ENCODE measurements at regions not wholly inside any gene's neighbourhood (a gene's known extent, or its start where the extent isn't known, plus 50 kb on each side); places are given as distances from the start of the nearest gene placed in this dataset.
A peak's percentile ranks its signal among the peaks of the same experiment; 100 is the strongest.
"Not testable (repeated sequence)": the region's sequence is repeated elsewhere in the genome, so short reads cannot be mapped to it uniquely, and the experiment has no call there.

- H3K27ac ChIP-seq = no peak overlapping the region
- TF ChIP-seq, protein P1, sequence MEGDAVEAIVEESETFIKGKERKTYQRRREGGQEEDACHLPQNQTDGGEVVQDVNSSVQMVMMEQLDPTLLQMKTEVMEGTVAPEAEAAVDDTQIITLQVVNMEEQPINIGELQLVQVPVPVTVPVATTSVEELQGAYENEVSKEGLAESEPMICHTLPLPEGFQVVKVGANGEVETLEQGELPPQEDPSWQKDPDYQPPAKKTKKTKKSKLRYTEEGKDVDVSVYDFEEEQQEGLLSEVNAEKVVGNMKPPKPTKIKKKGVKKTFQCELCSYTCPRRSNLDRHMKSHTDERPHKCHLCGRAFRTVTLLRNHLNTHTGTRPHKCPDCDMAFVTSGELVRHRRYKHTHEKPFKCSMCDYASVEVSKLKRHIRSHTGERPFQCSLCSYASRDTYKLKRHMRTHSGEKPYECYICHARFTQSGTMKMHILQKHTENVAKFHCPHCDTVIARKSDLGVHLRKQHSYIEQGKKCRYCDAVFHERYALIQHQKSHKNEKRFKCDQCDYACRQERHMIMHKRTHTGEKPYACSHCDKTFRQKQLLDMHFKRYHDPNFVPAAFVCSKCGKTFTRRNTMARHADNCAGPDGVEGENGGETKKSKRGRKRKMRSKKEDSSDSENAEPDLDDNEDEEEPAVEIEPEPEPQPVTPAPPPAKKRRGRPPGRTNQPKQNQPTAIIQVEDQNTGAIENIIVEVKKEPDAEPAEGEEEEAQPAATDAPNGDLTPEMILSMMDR (IDR thresholded peaks at IDR 0.05) = no peak
- peak overlapping the region; percentile 50 to 52 for H3K4me3 ChIP-seq
- H3K9me3 ChIP-seq = no peaks in the 10 kb centered on the region
- no peaks in the 10 kb centered on the region for H3K27me3 ChIP-seq
- H3K4me1 ChIP-seq = peaks cover 0 to 2% of the 10 kb centered on the region in 2 donors
- intact Hi-C loops (cut with DNase I) = no loop called here
- DNase-seq (ENCODE audit: low spot score in 2 of 2) = no peak
- H3K36me3 ChIP-seq = no peaks in the 10 kb centered on the region
These were observed 50.6 kb upstream of the RNF182 start for GRCh38 chr6:13874191-13874549.

- Histone ChIP-seq H3K4me3 (peak overlapping the region; percentile 50 to 52), H3K27me3 (no peaks in the 10 kb centered on the region), H3K4me1 (peaks cover 0 to 2% of the 10 kb centered on the region in 2 donors), H3K27ac (no peak overlapping the region), H3K9me3 (no peaks in the 10 kb centered on the region), H3K36me3 (no peaks in the 10 kb centered on the region)
- TF ChIP-seq, protein P1 (IDR thresholded peaks at IDR 0.05) = peak; percentile 39 to 62 (median 47)
- intact Hi-C loops (cut with DNase I) = no loop called here
- DNase-seq (ENCODE audit: low spot score in 2 of 2) = peak in 1 of 2 donors; percentile 67
These were observed 51.2 kb upstream of the RNF182 start for GRCh38 chr6:13873288-13874190.

DNA sequence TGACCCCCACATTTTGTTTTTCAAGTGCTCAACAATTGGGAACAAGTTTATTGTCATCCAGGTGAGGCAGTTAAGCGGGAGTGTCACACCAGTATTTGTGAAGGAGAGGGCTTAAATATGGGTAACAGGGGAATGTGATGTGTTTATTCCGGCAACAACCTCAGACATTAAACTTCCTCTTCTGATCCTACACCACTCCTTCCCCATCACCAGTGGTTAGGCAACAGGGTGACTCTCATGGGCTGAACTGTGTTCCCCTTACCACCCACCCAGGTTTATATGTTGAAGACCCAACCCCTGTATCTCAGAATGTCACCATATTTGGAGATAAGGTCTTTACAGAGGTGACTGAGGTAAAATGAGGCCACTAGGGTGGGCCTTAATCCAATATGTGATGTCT lies 52.1 kb upstream of the RNF182 start:
- no peak overlapping the region for H3K27ac ChIP-seq
- no peaks in the 10 kb centered on the region for H3K36me3 ChIP-seq
- no peaks in the 10 kb centered on the region for H3K27me3 ChIP-seq
- intact Hi-C loops (cut with DNase I) = no loop called here
- TF ChIP-seq, protein P1 (IDR thresholded peaks at IDR 0.05) = no peak
- H3K4me1 ChIP-seq = peaks cover 0 to 2% of the 10 kb centered on the region in 2 donors
- no peaks in the 10 kb centered on the region for H3K9me3 ChIP-seq
- H3K4me3 ChIP-seq = no peak overlapping the region
- no peak for DNase-seq (ENCODE audit: low spot score in 2 of 2)

DNA sequence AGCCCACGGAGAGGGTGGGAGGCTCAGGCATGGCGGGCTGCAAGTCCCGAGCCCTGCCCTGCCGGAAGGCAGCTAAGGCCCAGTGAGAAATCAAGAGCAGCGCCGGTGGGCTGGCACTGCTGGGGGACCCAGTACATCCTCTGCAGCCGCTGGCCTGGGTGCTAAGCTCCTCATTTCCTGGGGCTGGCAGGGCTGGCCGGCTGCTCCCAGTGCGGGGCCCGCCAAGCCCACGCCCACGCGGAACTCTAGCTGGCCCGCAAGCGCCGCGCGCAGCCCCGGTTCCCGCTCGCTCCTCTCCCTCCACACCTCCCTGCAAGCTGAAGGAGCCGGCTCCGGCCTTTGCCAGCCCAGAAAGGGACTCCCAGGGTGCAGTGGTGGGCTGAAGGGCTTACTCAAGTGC lies 52.7 kb upstream of the RNF182 start:
- H3K36me3 ChIP-seq; intact Hi-C loops (cut with DNase I); H3K4me1 ChIP-seq; H3K9me3 ChIP-seq; DNase-seq (ENCODE audit: low spot score in 2 of 2); H3K27me3 ChIP-seq; H3K27ac ChIP-seq; H3K4me3 ChIP-seq: not testable (repeated sequence)

DNA sequence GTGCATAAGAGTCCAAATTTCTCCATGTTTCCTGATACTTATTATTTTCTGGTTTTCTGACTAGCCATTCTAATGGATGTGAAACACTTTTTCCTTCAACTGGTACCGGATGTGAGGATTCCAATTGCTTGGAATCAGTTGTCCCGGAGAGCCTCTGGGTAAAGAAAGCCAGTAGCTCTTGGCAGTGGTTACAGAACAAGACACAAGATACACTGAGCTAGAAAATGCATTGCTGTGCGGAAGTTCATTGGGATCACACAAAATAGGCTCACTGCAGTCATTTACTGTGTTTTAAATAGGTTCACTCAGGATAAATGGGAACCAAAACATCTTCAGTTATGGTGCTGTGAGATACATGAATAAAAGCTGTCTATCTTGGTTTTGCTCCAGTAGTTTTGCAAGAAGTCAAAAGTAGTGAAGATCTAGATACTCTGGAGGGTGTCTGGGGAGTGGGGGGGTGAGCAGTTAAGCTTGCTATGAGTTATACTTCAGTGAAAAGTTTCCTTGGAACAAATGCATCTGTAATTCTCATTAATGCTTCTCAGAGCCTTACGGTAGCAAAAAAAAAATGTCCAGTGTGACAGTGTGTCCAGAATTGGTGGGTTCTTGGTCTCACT lies 54.4 kb upstream of the RNF182 start:
- no peaks in the 10 kb centered on the region for H3K27me3 ChIP-seq
- no peak for DNase-seq (ENCODE audit: low spot score in 2 of 2)
- H3K4me1 ChIP-seq = peaks cover 0 to 2% of the 10 kb centered on the region in 2 donors
- intact Hi-C loops (cut with DNase I) = no loop called here
- no peaks in the 10 kb centered on the region for H3K36me3 ChIP-seq
- TF ChIP-seq, protein P1 (IDR thresholded peaks at IDR 0.05) = no peak
- H3K27ac ChIP-seq = no peak overlapping the region
- no peaks in the 10 kb centered on the region for H3K9me3 ChIP-seq
- H3K4me3 ChIP-seq = no peak overlapping the region

- Histone ChIP-seq H3K27ac (no peak overlapping the region), H3K4me3 (no peak overlapping the region), H3K9me3 (no peaks in the 10 kb centered on the region), H3K36me3 (no peaks in the 10 kb centered on the region), H3K27me3 (no peaks in the 10 kb centered on the region), H3K4me1 (no peaks in the 10 kb centered on the region)
- TF ChIP-seq, protein P1 (IDR thresholded peaks at IDR 0.05) = no peak
- no peak for DNase-seq (ENCODE audit: low spot score in 2 of 2)
- intact Hi-C loops (cut with DNase I) = no loop called here
These were observed 53.9 kb upstream of the MCUR1 start for GRCh38 chr6:13868236-13868635.
